ENCODE measurements at regions not wholly inside any gene's neighbourhood (a gene's known extent, or its start where the extent isn't known, plus 50 kb on each side); places are given as distances from the start of the nearest gene placed in this dataset.

GRCh38 chr6:126526996-126527606 lies 187.2 kb downstream of the CENPW start:
- Histone ChIP-seq H3K9me3 (ENCODE audit: control insufficient read depth, low read depth, low read length) (no peaks in the 10 kb centered on the region), H3K4me1 (ENCODE audit: control insufficient read depth, insufficient read depth, low read length) (peaks cover 14% of the 10 kb centered on the region), H3K27ac (ENCODE audit: low read length) (no peak overlapping the region), H3K36me3 (ENCODE audit: control insufficient read depth, insufficient read depth, low read length) (no peaks in the 10 kb centered on the region), H3K4me3 (ENCODE audit: low read length) (no peak overlapping the region), H3K27me3 (ENCODE audit: control insufficient read depth, insufficient read depth, low read length) (no peaks in the 10 kb centered on the region)
- 63% methylated on average over 2 of the region's 4 CpGs for WGBS (ENCODE audit: insufficient coverage, low lambda C conversion rate)
- no peak for DNase-seq

- no peak for DNase-seq
- Histone ChIP-seq H3K27ac (ENCODE audit: low read length) (peak overlapping the region; percentile 78), H3K9me3 (ENCODE audit: control insufficient read depth, low read depth, low read length) (no peaks in the 10 kb centered on the region), H3K4me3 (ENCODE audit: low read length) (no peak overlapping the region), H3K27me3 (ENCODE audit: control insufficient read depth, insufficient read depth, low read length) (no peaks in the 10 kb centered on the region), H3K36me3 (ENCODE audit: control insufficient read depth, insufficient read depth, low read length) (no peaks in the 10 kb centered on the region), H3K4me1 (ENCODE audit: control insufficient read depth, insufficient read depth, low read length) (peaks cover 28% of the 10 kb centered on the region)
- no CpG with 5 or more reads among the region's 2 CpGs for WGBS (ENCODE audit: insufficient coverage, low lambda C conversion rate)
These were observed 189.9 kb downstream of the CENPW start for GRCh38 chr6:126529637-126530362.

DNA sequence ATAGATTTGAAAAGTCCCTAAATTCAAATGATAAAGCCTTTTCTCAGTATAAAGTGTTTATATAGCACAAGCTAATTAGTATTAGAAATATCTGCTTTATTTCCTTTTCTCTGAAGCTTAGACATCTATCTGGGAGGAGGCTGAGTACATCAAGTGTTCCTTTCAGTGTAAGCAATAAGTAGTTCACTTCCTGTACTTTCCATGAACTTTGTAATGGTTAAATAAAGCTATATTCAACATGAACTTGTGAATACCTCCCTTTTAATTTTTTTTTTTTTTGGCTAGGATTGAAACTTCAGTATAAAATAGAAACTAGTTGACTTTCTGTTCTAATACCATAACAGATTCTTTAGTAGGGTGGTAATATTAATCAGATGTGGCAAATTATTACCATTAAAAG lies 190.9 kb downstream of the CENPW start:
- Histone ChIP-seq H3K4me3 (ENCODE audit: low read length) (no peak overlapping the region), H3K36me3 (ENCODE audit: control insufficient read depth, insufficient read depth, low read length) (no peaks in the 10 kb centered on the region), H3K27ac (ENCODE audit: low read length) (peak overlapping the region; percentile 78), H3K9me3 (ENCODE audit: control insufficient read depth, low read depth, low read length) (no peaks in the 10 kb centered on the region), H3K27me3 (ENCODE audit: control insufficient read depth, insufficient read depth, low read length) (no peaks in the 10 kb centered on the region), H3K4me1 (ENCODE audit: control insufficient read depth, insufficient read depth, low read length) (peaks cover 28% of the 10 kb centered on the region)
- DNase-seq: peak in 1 of 2 donors; percentile 59

DNA sequence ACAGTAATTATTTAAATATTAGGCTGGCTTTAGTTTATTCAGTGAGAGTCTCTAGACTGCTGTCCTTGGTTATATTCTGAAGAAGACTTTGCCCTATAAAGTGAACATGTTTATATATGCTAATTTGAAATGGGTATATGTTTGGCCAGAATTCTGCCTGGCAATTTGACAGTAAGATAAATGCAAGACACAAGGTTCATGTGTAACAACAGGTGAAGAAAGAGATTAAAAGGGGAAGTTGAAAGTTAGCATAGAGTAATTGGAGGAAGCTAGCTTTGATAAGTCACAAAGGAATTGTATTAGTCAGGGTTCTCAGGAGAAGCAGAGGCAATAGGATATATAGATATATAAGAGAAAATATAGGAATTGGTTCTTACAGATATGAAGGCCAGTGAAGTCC lies 191.4 kb downstream of the CENPW start:
- H3K9me3 ChIP-seq (ENCODE audit: control insufficient read depth, low read depth, low read length): no peaks in the 10 kb centered on the region
- H3K4me1 ChIP-seq (ENCODE audit: control insufficient read depth, insufficient read depth, low read length): peaks cover 28% of the 10 kb centered on the region
- peak overlapping the region; percentile 78 for H3K27ac ChIP-seq (ENCODE audit: low read length)
- no peaks in the 10 kb centered on the region for H3K27me3 ChIP-seq (ENCODE audit: control insufficient read depth, insufficient read depth, low read length)
- H3K4me3 ChIP-seq (ENCODE audit: low read length): no peak overlapping the region
- H3K36me3 ChIP-seq (ENCODE audit: control insufficient read depth, insufficient read depth, low read length): no peaks in the 10 kb centered on the region
- peak; percentile 46 to 81 for DNase-seq

DNA sequence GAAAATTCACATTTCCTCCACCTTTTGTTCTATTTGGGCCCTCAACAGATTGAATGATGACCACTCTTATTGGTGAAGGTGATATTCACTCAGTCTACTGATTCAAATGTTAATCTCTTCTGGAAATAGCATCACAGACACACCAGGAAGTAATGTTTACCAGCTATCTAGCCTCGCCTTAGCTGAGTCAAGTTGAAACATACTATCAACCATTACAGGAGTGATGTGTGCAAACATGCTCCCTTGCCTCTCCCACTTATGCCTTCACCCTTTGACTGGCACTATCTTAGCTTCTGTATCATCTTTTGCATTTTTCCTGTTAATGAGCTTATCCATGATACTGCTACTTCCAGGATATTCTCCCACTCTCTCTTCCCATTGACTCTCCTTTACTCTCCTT lies 191.9 kb downstream of the CENPW start:
- H3K27me3 ChIP-seq (ENCODE audit: control insufficient read depth, insufficient read depth, low read length): no peaks in the 10 kb centered on the region
- no peak overlapping the region for H3K4me3 ChIP-seq (ENCODE audit: low read length)
- peak; percentile 41 to 63 for DNase-seq
- no peaks in the 10 kb centered on the region for H3K9me3 ChIP-seq (ENCODE audit: control insufficient read depth, low read depth, low read length)
- no CpG with 5 or more reads among the region's 1 CpG for WGBS (ENCODE audit: insufficient coverage, low lambda C conversion rate)
- H3K4me1 ChIP-seq (ENCODE audit: control insufficient read depth, insufficient read depth, low read length): peaks cover 28% of the 10 kb centered on the region
- H3K36me3 ChIP-seq (ENCODE audit: control insufficient read depth, insufficient read depth, low read length): no peaks in the 10 kb centered on the region
- peak overlapping the region; percentile 78 for H3K27ac ChIP-seq (ENCODE audit: low read length)

- H3K4me1 ChIP-seq (ENCODE audit: control insufficient read depth, insufficient read depth, low read length): peaks cover 30% of the 10 kb centered on the region
- no CpG with 5 or more reads among the region's 2 CpGs for WGBS (ENCODE audit: insufficient coverage, low lambda C conversion rate)
- H3K9me3 ChIP-seq (ENCODE audit: control insufficient read depth, low read depth, low read length): no peaks in the 10 kb centered on the region
- H3K27me3 ChIP-seq (ENCODE audit: control insufficient read depth, insufficient read depth, low read length): no peaks in the 10 kb centered on the region
- no peaks in the 10 kb centered on the region for H3K36me3 ChIP-seq (ENCODE audit: control insufficient read depth, insufficient read depth, low read length)
- H3K27ac ChIP-seq (ENCODE audit: low read length): peak overlapping the region; percentile 73
- DNase-seq: peak; percentile 54 to 78
- H3K4me3 ChIP-seq (ENCODE audit: low read length): no peak overlapping the region
These were observed 194.5 kb downstream of the CENPW start for GRCh38 chr6:126534401-126534800.

- no peaks in the 10 kb centered on the region for H3K9me3 ChIP-seq (ENCODE audit: control insufficient read depth, low read depth, low read length)
- no peak overlapping the region for H3K4me3 ChIP-seq (ENCODE audit: low read length)
- H3K27me3 ChIP-seq (ENCODE audit: control insufficient read depth, insufficient read depth, low read length): no peaks in the 10 kb centered on the region
- DNase-seq: no peak
- no peaks in the 10 kb centered on the region for H3K36me3 ChIP-seq (ENCODE audit: control insufficient read depth, insufficient read depth, low read length)
- 82% methylated on average over 3 of the region's 3 CpGs for WGBS (ENCODE audit: insufficient coverage, low lambda C conversion rate)
- peaks cover 31% of the 10 kb centered on the region for H3K4me1 ChIP-seq (ENCODE audit: control insufficient read depth, insufficient read depth, low read length)
- peak overlapping the region; percentile 73 for H3K27ac ChIP-seq (ENCODE audit: low read length)
These were observed 195.2 kb downstream of the CENPW start for GRCh38 chr6:126535138-126535537.

DNA sequence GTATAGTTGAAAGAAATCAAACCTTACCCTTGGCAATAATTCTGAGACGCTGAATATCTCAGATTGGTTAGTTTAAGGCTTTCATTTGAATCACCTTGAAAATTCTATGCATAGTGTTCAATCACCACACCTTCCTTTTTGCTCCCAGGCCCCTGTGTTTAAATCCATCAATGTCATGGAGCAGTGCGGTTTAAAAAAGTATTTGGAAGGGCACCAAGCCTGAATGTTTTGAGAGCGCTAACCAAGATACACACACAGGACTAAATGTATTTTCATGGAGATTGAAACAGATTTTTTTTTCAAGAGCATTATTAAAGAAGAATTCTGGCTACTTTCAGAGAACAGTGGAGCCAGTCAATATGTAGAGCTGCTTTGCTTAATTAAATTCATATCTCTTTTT lies 195.7 kb downstream of the CENPW start:
- no peak for DNase-seq
- WGBS (ENCODE audit: insufficient coverage, low lambda C conversion rate): no CpG with 5 or more reads among the region's 3 CpGs
- no peak overlapping the region for H3K27ac ChIP-seq (ENCODE audit: low read length)
- peaks cover 36% of the 10 kb centered on the region for H3K4me1 ChIP-seq (ENCODE audit: control insufficient read depth, insufficient read depth, low read length)
- H3K27me3 ChIP-seq (ENCODE audit: control insufficient read depth, insufficient read depth, low read length): no peaks in the 10 kb centered on the region
- no peak overlapping the region for H3K4me3 ChIP-seq (ENCODE audit: low read length)
- H3K9me3 ChIP-seq (ENCODE audit: control insufficient read depth, low read depth, low read length): no peaks in the 10 kb centered on the region
- no peaks in the 10 kb centered on the region for H3K36me3 ChIP-seq (ENCODE audit: control insufficient read depth, insufficient read depth, low read length)

DNA sequence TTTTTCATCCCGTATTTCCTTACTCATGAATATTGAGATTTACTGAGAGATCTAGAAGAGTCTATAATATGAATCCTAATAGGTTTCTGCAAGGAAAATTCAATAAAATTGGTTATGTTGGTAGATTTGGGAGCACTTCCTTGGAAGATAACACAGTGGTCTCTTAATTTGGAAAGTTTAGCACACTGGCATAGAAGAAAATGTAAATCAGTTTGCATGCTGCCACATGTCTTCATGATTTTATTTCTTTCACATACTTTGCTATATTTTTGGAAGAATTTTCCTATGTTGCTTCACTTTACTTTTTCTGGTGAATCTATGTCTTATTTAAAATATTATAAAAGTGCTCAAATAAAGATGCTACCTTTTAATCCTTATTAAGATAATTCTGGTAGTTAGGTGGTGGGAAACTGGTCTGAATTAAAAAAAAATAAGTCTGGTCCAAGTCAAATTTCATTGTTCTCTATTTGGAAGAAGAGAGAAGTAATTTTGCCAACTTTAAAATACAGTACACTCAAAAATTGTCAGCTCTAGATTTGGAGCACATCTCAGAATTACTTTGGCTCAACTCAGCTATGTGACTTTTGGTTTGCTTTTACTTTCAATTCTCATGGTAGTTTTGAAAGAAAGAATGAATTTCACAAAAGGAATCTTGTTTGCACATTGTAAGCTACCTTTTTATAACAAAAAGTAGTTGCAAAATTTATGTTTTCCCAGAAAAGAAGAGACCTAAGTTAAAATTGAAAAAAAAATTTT lies 197.3 kb downstream of the CENPW start:
- H3K27ac ChIP-seq (ENCODE audit: low read length): no peak overlapping the region
- H3K27me3 ChIP-seq (ENCODE audit: control insufficient read depth, insufficient read depth, low read length): no peaks in the 10 kb centered on the region
- H3K4me1 ChIP-seq (ENCODE audit: control insufficient read depth, insufficient read depth, low read length): peaks cover 35% of the 10 kb centered on the region
- 100% methylated on average over 1 of the region's 1 CpG for WGBS (ENCODE audit: insufficient coverage, low lambda C conversion rate)
- no peaks in the 10 kb centered on the region for H3K36me3 ChIP-seq (ENCODE audit: control insufficient read depth, insufficient read depth, low read length)
- DNase-seq: no peak
- H3K4me3 ChIP-seq (ENCODE audit: low read length): no peak overlapping the region
- no peaks in the 10 kb centered on the region for H3K9me3 ChIP-seq (ENCODE audit: control insufficient read depth, low read depth, low read length)

DNA sequence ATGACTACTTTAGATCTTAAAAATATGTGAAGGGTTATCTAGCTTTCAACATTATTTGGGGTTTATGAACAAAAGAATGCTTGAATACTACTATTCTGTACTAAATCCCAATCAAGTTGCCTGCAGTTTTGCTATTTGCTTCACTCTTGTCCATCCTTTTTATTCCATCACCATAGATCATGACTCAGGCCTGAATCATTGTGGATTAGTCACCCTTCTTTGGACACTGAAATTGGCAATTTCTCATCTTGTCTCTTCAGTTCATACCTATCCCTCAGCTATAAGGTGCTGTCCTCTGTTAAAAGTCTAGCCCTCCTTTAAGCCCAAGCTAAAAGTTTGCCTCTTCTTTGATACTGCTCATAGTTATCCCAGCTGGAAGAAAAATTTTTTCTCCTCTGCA lies 199.1 kb downstream of the CENPW start:
- Histone ChIP-seq H3K4me3 (ENCODE audit: low read length) (no peak overlapping the region), H3K27me3 (ENCODE audit: control insufficient read depth, insufficient read depth, low read length) (no peaks in the 10 kb centered on the region), H3K27ac (ENCODE audit: low read length) (peak overlapping the region; percentile 36), H3K4me1 (ENCODE audit: control insufficient read depth, insufficient read depth, low read length) (peaks cover 26% of the 10 kb centered on the region), H3K36me3 (ENCODE audit: control insufficient read depth, insufficient read depth, low read length) (no peaks in the 10 kb centered on the region), H3K9me3 (ENCODE audit: control insufficient read depth, low read depth, low read length) (no peaks in the 10 kb centered on the region)
- no peak for DNase-seq

Measured in large intestine (tissue), 3 donors.